ENCODE measurements at regions not wholly inside any gene's neighbourhood (a gene's known extent, or its start where the extent isn't known, plus 50 kb on each side); places are given as distances from the start of the nearest gene placed in this dataset.
"Not testable (repeated sequence)": the region's sequence is repeated elsewhere in the genome, so short reads cannot be mapped to it uniquely, and the experiment has no call there.

- Mint-ChIP-seq H3K27me3 (no peaks in the 10 kb centered on the region), H3K4me3 (no peak overlapping the region), H3K27ac (no peak overlapping the region), H3K4me1 (peaks cover 34% of the 10 kb centered on the region), H3K36me3 (ENCODE audit: low read depth) (no peaks in the 10 kb centered on the region), H3K9me3 (no peaks in the 10 kb centered on the region)
- no peak for DNase-seq
- intact Hi-C loops (cut with micrococcal nuclease) = no loop called here
Measured at GRCh38 chr3:5035113-5035512, 55.9 kb downstream of the BHLHE40 start.

GRCh38 chr3:5035692-5036391 lies 56.6 kb downstream of the BHLHE40 start:
- Mint-ChIP-seq H3K27me3 (no peaks in the 10 kb centered on the region), H3K4me3 (no peak overlapping the region), H3K27ac (no peak overlapping the region), H3K4me1 (peaks cover 33% of the 10 kb centered on the region), H3K36me3 (ENCODE audit: low read depth) (no peaks in the 10 kb centered on the region), H3K9me3 (no peaks in the 10 kb centered on the region)
- intact Hi-C loops (cut with micrococcal nuclease) = no loop called here
- no peak for DNase-seq

GRCh38 chr3:5036392-5036766 lies 57.1 kb downstream of the BHLHE40 start:
- Mint-ChIP-seq H3K4me1 (peaks cover 32% of the 10 kb centered on the region), H3K27ac (peak overlapping the region; percentile 42), H3K9me3 (no peaks in the 10 kb centered on the region), H3K4me3 (no peak overlapping the region), H3K36me3 (ENCODE audit: low read depth) (no peaks in the 10 kb centered on the region), H3K27me3 (no peaks in the 10 kb centered on the region)
- intact Hi-C loops (cut with micrococcal nuclease) = no loop called here
- DNase-seq = no peak

- intact Hi-C loops (cut with micrococcal nuclease) = no loop called here
- no peaks in the 10 kb centered on the region for H3K36me3 Mint-ChIP-seq (ENCODE audit: low read depth)
- H3K27ac Mint-ChIP-seq = peak overlapping the region; percentile 85
- no peak overlapping the region for H3K4me3 Mint-ChIP-seq
- no peaks in the 10 kb centered on the region for H3K27me3 Mint-ChIP-seq
- H3K4me1 Mint-ChIP-seq = peaks cover 30% of the 10 kb centered on the region
- DNase-seq = no peak
- H3K9me3 Mint-ChIP-seq = no peaks in the 10 kb centered on the region
Measured at GRCh38 chr3:5036858-5037257, 57.6 kb downstream of the BHLHE40 start.

GRCh38 chr3:5039585-5039984 lies 60.3 kb downstream of the BHLHE40 start:
- peak overlapping the region; percentile 21 for H3K27ac Mint-ChIP-seq
- no peaks in the 10 kb centered on the region for H3K27me3 Mint-ChIP-seq
- no peaks in the 10 kb centered on the region for H3K36me3 Mint-ChIP-seq (ENCODE audit: low read depth)
- no peak for DNase-seq
- H3K4me3 Mint-ChIP-seq = no peak overlapping the region
- no peaks in the 10 kb centered on the region for H3K9me3 Mint-ChIP-seq
- peaks cover 29% of the 10 kb centered on the region for H3K4me1 Mint-ChIP-seq
- intact Hi-C loops (cut with micrococcal nuclease) = loop anchor here (2.0 kb wide), 1 partner anchor 17 kb away; no protein-coding TSS in a partner anchor

- no peaks in the 10 kb centered on the region for H3K36me3 Mint-ChIP-seq (ENCODE audit: low read depth)
- intact Hi-C loops (cut with micrococcal nuclease) = no loop called here
- no peaks in the 10 kb centered on the region for H3K9me3 Mint-ChIP-seq
- H3K4me3 Mint-ChIP-seq = no peak overlapping the region
- no peak for DNase-seq
- no peaks in the 10 kb centered on the region for H3K27me3 Mint-ChIP-seq
- H3K4me1 Mint-ChIP-seq = peaks cover 24% of the 10 kb centered on the region
- no peak overlapping the region for H3K27ac Mint-ChIP-seq
Measured at GRCh38 chr3:5041315-5041714, 62.1 kb downstream of the BHLHE40 start.

GRCh38 chr3:5045961-5046360 lies 66.7 kb downstream of the BHLHE40 start:
- Mint-ChIP-seq H3K4me1 (no peaks in the 10 kb centered on the region), H3K4me3 (no peak overlapping the region), H3K27ac (no peak overlapping the region), H3K36me3 (ENCODE audit: low read depth) (peaks cover 2% of the 10 kb centered on the region), H3K27me3 (no peaks in the 10 kb centered on the region), H3K9me3 (peaks cover 6% of the 10 kb centered on the region)
- no peak for DNase-seq
- intact Hi-C loops (cut with micrococcal nuclease) = no loop called here

GRCh38 chr3:5047764-5048419 lies 68.7 kb downstream of the BHLHE40 start:
- H3K27me3 Mint-ChIP-seq = no peaks in the 10 kb centered on the region
- DNase-seq = no peak
- peaks cover 17% of the 10 kb centered on the region for H3K4me1 Mint-ChIP-seq
- intact Hi-C loops (cut with micrococcal nuclease) = no loop called here
- H3K9me3 Mint-ChIP-seq = peaks cover 6% of the 10 kb centered on the region
- peaks cover 2% of the 10 kb centered on the region for H3K36me3 Mint-ChIP-seq (ENCODE audit: low read depth)
- no peak overlapping the region for H3K4me3 Mint-ChIP-seq
- H3K27ac Mint-ChIP-seq = no peak overlapping the region

GRCh38 chr3:5051772-5052171 lies 70.3 kb upstream of the ARL8B start:
- Mint-ChIP-seq H3K27me3 (no peaks in the 10 kb centered on the region), H3K4me1 (peaks cover 40% of the 10 kb centered on the region), H3K9me3 (peaks cover 11% of the 10 kb centered on the region), H3K36me3 (ENCODE audit: low read depth) (peaks cover 2% of the 10 kb centered on the region), H3K27ac (peak overlapping the region; percentile 66), H3K4me3 (no peak overlapping the region)
- DNase-seq = no peak
- intact Hi-C loops (cut with micrococcal nuclease) = loop anchor here (5.0 kb wide), 1 partner anchor 394 kb away; no protein-coding TSS in a partner anchor

- Mint-ChIP-seq H3K9me3 (peaks cover 11% of the 10 kb centered on the region), H3K4me3 (no peak overlapping the region), H3K27me3 (no peaks in the 10 kb centered on the region), H3K4me1 (peaks cover 42% of the 10 kb centered on the region), H3K27ac (no peak overlapping the region), H3K36me3 (ENCODE audit: low read depth) (peaks cover 2% of the 10 kb centered on the region)
- DNase-seq = no peak
- intact Hi-C loops (cut with micrococcal nuclease) = loop anchor here (5.0 kb wide), 1 partner anchor 395 kb away; no protein-coding TSS in a partner anchor
Measured at GRCh38 chr3:5052247-5052646, 69.8 kb upstream of the ARL8B start.

GRCh38 chr3:5053021-5053831 lies 68.9 kb upstream of the ARL8B start:
- Mint-ChIP-seq H3K27ac (no peak overlapping the region), H3K36me3 (ENCODE audit: low read depth) (peaks cover 2% of the 10 kb centered on the region), H3K4me1 (peaks cover 51% of the 10 kb centered on the region), H3K27me3 (no peaks in the 10 kb centered on the region), H3K4me3 (no peak overlapping the region), H3K9me3 (peaks cover 11% of the 10 kb centered on the region)
- intact Hi-C loops (cut with micrococcal nuclease) = loop anchor here (5.0 kb wide), 1 partner anchor 396 kb away; no protein-coding TSS in a partner anchor
- DNase-seq = no peak

GRCh38 chr3:5054098-5054497 lies 68.0 kb upstream of the ARL8B start:
- Mint-ChIP-seq H3K4me3 (no peak overlapping the region), H3K27ac (peak overlapping the region; percentile 60), H3K36me3 (ENCODE audit: low read depth) (no peaks in the 10 kb centered on the region), H3K27me3 (no peaks in the 10 kb centered on the region), H3K4me1 (peaks cover 53% of the 10 kb centered on the region), H3K9me3 (peaks cover 5% of the 10 kb centered on the region)
- intact Hi-C loops (cut with micrococcal nuclease) = loop anchor here (5.0 kb wide), 1 partner anchor 397 kb away; no protein-coding TSS in a partner anchor
- no peak for DNase-seq

- H3K4me3 Mint-ChIP-seq; DNase-seq; H3K36me3 Mint-ChIP-seq (ENCODE audit: low read depth); H3K9me3 Mint-ChIP-seq; H3K27me3 Mint-ChIP-seq: not testable (repeated sequence)
- Mint-ChIP-seq H3K4me1 (peaks cover 53% of the 10 kb centered on the region), H3K27ac (peak overlapping the region; percentile 60)
- intact Hi-C loops (cut with micrococcal nuclease) = loop anchor here (5.0 kb wide), 1 partner anchor 397 kb away; no protein-coding TSS in a partner anchor
Measured at GRCh38 chr3:5054579-5054978, 67.5 kb upstream of the ARL8B start.

Data from activated CD4-positive, alpha-beta T cell treated with anti-CD3 and anti-CD28 coated beads, Interleukin-2, amount 10 ng/mL, durations not matched to agents 24 days and 14 days (primary cell).